GM21367 (cell line): ENCODE measurements at regions not wholly inside any gene's neighbourhood (a gene's known extent, or its start where the extent isn't known, plus 50 kb on each side); places are given as distances from the start of the nearest gene placed in this dataset.
"Not testable (repeated sequence)": the region's sequence is repeated elsewhere in the genome, so short reads cannot be mapped to it uniquely, and the experiment has no call there.

Source experiments
- ATAC-seq: cut with Tn5 transposase; IDR thresholded peaks from one replicate; pipeline ENCODE4 v1.9.1; 2021; ENCODE audit not compliant: unreplicated experiment

DNA sequence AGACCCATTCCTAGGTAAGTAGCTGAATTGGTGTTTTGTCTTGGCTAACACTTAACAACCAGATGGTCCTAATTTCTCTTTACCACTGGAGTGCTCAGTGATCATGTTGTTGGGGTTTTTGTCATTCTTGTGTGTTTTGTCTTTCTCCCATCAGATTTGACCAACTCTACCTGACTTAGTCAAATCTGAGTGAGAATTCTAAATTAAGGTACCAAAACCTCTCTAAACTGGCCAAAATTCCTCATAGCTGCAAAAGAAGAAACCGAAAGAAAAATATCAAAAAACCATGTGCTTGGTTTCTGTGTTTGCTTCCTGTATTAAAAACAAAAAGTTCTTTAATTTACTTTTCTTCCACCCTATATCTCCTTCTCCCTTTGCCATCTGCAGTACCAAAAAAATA, 350.7 kb upstream of the SPHKAP start:
- ATAC-seq: no peak

DNA sequence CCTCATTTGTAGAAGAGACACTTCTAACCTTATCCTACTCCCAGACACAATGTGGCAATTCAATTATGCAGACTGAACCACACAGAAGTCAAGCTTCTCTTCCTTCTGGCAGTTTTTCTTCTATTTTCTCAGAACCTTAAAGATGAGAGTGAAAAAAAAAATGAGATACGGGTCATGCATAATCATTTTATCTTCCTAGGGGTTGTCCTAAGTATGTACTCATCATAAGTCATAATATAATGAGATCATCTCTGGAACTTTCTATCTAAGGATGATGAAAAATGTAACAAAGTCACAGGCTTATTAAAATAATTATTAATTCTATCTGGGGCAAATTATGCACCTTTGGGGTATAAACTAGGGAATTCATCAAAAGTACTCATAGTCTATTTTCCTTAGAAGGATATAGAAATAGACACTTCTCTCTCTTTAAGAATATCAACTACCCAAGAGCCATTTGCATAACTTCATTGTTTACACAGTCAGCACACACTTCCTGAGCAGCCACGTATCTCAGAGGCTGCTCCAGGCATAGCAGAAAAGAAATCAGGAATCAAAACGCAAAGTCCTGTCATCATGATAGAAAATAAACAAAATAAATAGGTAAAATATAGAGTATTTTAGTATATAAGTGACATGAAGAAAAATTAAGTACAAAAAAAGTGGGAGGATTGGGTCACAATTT, 345.9 kb upstream of the SPHKAP start:
- no peak for ATAC-seq

DNA sequence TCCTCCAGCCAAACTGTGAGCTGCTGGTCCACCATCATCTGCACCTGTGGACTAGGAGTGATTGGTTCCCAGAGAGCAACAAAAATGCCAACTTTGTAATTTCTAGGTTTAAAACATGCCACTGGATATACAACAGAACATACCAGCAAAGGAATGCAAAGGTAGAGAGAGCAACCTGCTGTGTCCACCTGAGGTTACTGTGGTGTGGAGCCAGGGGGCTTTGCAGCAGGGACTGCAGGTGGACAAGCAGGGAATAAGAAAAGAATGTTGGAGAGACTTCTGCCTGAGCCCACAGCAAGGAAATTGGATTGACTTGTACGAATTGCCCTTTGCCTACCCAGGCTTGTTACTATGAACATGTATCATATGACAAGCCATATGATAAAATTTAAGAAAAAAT, 345.2 kb upstream of the SPHKAP start:
- no peak for ATAC-seq

DNA sequence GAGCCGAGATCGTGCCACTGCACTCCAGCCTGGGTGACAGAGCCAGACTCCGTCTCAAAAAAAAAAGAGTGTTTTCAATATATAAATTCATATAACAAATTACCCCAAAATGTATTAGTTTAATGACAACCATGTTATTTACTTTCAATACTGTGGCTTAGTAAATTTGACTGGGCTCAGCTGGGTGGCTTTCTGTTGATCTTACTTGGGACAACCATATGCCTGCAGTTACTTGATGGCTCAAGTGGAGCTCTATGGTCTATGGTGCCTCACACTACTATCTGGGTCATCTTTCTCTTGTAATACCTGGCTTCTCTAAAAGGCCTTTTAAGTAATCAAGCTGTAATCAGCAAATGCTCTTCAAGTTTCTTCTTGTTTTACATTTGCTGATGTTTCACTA, 341.5 kb upstream of the SPHKAP start:
- no peak for ATAC-seq

DNA sequence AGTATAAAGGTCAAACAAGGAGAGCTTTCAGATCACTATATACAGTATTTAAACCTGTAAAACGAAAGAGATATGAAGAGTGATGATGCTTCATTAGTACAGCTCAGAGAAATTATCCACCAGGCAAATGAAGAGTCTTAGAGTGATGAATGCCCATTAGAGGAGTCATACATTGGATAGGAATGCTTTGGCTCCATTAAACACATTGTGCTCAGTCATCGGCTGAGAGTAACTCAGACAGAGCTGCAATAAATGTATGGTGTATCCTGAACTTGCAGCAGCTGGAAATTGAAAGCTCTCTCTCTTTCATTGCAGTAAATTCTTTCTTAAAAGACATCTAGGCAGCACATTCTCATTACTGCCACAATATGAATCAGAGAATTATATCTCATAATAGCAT, 340.8 kb upstream of the SPHKAP start:
- no peak for ATAC-seq

DNA sequence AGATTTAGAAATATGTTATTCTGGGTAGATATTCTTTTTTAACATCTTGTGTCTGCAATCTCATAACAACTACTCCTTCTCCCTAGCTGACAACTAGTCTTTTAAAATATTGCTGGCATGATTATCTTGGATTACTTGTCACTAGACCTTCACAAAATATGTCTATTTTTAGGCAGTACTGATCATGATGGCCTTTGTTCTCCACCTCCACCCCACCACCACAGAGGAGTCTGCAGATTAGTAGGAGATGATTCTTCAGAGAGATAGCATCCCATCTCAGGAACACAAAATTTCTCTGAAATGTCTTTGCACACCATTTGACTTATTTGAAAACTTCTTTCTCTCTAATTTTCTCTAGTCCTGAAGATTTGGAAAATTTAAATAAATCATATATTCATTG, 338.1 kb upstream of the SPHKAP start:
- no peak for ATAC-seq

DNA sequence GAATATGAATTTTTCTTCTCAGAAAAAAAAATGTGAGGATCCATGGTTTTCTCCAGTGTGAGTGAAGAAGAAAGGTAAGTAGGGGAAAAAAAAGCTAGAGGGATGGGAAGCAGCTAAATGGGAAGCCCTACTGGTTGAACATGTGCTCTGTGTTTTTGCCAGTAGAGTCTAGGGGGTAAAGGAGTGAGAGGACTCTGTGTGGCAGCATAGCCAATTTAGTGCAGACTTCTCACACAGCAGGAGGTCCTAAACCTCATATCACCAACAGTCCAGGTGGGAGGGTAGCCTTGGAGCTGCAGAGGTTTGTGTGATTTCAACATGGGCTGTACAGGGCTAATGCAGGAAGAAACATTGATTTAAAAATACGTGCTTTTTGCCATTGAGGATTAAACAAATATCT, 334.5 kb upstream of the SPHKAP start:
- ATAC-seq: no peak

DNA sequence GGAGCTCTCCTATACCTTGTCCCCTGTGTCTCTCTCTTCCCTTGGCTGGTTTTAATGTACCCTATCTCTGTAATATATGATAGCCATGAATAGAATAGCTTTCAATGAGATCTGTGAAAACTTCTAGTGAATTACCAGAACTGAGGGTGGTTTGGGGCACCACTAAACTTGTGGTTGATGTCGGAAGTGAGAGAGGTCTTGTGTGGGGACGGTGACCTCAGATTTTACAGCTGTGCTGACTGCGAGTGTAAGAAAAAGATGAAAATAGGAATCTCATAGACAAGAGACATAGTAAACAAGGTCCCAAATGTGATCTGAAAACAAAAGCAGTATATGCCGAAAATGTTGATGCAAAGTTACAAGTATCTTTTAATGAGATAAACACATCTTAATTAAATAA, 332.0 kb upstream of the SPHKAP start:
- ATAC-seq: not testable (repeated sequence)

DNA sequence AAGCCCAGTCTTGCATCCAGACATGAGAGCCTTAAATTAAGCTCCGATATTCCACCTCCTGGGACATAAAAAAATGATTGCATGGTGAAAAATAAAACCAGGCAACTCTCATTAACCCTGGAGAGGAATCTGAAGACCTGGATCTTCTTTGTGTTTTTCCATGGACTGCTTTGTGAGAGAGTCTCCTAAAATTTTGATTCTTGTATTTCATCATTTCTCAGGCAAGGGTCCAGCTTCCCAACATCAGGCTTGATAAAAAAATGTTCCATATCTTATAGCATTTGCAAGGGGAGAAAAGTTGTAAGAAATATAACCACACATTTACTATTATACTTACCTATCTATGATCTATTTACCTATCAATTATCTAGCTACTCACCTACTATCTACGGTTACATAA, 327.5 kb upstream of the SPHKAP start:
- no peak for ATAC-seq

DNA sequence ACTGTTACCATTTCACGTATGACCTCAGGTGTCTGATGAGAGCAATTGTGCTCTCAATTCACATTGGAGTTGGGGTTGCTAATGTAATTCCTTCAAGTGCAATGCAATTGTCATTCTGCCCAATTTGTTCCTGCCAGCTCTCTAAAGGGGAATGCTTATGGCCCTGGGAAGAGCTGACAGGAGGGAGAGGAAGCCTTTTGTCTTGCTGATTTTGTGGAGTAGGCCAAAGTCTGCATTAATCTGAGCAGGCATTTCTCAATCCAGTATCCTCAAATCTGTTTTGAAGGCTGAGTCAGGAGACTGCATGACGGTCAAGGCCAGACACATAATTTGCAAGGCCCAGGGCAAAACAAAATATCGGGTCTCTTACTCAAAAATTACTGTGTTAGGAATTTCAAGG, 326.4 kb upstream of the SPHKAP start:
- ATAC-seq: no peak

DNA sequence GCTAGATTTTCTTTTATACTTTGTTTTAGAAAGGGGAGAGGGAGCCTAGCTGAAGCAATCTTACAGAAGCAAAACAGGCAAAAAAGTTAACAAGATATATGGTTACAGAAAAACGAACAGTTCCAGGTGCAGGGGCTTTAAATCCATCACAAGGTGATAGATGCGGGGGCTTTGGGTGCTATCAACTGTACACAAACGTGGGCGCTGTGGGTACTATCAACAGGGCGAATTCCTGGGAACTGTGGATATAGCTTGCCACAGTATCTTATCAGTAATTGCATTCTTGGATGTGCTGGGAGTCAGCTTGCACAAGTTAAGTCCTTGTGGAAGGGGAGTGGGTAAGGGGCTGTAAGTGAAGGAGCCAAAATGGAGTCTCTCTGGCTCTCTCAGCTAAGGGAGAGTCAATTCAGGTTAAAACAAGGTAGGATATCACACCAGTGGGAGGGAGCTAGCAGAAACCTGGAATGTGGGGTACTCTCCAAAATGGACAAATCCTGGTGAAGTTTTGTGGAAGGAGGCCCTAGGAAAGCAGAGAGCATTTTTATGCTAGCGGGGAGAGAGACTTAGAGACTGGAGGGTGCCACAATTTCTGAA, 325.8 kb upstream of the SPHKAP start:
- no peak for ATAC-seq

DNA sequence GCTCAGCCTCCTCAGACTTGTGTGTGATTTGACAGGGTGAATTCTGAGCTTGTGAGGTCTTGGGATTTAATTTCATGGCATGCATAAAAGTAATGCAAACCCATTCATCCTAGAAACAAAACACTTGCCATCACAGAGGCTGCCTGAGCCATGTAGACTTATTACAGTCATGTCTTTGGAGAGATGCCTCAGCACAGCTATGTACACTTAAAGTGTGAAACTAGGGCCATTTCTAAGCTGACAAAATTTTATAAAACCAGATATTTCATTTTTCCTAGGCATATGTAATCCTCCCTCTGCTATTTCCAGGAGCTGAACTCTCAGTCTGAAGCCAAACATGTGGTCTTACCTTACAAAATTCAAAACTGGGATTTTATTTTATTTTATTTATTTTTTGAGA, 322.2 kb upstream of the SPHKAP start:
- ATAC-seq: no peak

DNA sequence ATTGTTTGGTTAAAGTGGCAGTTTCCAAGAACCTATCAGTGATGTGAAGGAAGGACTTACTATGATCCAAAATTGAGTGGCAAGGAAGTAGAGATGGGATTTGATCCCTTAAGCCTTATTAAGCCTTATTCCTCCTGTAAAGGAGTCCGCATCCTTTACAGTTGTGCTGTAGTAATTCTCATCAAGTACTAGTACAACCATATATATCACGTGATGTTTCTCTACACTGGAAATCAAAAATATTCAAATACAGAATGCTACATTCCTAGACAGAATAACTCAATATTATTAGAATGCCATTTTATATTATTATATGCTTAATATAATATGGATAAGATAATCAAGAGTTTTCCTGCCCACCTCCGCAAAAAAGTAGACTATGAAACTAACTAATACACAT, 312.4 kb upstream of the SPHKAP start:
- no peak for ATAC-seq

DNA sequence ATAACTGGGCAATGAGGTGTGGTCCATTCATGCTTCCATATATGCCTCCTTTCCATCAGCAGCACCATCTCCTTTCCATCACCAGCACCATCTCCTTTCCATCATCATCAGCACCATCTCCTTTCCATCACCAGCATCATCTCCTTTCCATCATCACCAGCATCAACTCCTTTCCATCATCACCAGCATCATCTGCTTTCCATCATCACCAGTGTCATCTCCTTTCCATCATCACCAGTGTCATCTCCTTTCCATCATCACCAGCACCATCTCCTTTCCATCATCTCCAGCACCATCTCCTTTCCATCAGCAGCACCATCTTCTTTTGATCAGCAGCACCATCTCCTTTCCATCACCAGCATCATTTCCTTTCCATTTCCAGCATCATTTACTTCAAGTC, 297.5 kb upstream of the SPHKAP start:
- ATAC-seq: no peak

DNA sequence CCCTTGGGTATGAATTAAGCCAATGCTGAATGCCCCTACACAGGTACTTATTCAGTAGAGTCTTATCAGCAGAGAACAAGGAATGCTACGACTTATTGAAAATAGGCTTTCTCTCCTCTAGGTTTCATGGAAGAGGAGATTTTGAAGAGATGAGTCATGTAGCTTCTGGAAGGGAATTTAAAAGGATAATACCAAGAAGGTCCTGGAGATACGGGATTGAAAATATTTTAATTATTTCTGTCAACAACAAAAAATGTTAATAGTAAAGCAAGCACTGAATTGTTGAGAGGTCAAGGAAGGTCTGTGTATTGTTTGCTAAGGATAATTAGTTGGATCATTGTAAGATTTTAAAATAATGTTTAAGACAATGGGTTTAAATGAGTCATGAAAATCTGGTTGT, 293.0 kb upstream of the SPHKAP start:
- ATAC-seq: no peak

DNA sequence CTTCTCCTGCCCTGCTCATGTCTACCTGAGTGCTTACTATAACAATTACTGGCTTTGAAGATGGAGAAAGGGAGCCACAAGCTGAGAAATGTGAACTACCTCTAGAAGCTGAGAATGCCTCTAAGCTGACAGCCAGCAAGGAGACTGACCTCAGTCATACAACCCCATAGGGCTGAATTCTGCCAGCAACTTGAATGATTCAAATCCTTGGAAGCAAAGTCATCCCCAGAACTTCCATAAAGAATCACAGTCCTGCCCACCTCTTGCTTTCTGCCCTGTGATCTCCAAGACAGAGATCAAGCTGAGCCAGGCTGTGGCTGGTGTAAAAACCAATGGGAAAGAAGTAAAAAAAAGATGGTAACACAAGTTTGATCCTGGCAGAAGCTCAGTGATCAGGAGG, 288.2 kb upstream of the SPHKAP start:
- no peak for ATAC-seq

DNA sequence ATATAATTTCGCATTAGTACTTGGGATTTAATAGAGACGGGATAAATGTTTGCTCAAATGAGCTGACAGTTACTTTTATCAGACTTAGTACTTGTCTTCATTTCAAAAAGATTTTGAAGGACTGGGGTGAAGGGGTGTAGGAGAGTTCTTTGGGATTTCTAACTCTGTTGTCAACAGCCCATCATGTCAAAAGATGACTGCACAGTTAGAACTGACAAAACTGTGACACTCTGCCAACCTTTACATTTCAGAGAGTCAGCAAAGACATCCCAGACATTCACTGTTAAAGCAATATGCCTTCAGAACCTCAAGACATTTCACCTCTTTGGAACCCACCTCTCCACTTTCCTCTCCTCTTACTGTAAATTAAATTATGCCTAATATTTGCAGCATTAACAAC, 285.4 kb upstream of the SPHKAP start:
- no peak for ATAC-seq

DNA sequence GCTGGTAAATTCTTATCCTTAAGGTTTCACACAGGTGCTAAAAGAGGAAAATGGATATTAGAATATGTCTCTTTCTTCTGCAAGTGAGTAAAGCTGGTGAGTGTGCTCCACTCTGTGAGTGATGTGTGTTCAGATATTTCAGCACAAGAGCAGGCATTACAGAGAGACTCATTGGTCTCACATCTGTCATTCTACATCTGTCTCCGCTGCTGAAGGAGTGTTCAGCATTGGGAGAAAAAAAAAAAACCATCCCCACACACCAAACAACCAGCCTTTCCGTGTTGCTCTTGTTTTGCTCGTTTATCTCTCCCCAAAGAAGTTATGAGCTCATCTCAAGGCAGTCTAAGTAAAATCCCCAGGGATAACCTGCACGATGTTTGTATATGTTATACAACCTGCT, 283.9 kb upstream of the SPHKAP start:
- ATAC-seq: no peak

DNA sequence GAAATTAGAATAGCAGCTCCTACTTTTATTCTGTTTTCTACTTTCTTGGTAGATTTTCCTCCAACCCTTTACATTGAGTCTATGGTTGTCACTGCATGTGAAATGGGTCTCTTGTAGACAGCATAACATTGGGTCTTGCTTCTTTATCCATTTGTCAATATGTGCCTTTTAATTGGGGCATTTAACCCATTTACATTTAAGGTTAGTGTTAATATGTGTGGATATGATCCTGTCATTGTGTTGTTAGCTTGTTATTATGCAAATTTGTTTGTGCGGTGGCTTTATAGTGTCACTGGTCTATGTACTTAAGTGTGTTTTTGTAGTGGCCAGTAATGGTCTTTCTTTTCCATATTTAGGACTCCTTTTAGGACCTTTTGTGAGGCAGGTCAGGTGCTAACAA, 276.9 kb upstream of the SPHKAP start:
- no peak for ATAC-seq

DNA sequence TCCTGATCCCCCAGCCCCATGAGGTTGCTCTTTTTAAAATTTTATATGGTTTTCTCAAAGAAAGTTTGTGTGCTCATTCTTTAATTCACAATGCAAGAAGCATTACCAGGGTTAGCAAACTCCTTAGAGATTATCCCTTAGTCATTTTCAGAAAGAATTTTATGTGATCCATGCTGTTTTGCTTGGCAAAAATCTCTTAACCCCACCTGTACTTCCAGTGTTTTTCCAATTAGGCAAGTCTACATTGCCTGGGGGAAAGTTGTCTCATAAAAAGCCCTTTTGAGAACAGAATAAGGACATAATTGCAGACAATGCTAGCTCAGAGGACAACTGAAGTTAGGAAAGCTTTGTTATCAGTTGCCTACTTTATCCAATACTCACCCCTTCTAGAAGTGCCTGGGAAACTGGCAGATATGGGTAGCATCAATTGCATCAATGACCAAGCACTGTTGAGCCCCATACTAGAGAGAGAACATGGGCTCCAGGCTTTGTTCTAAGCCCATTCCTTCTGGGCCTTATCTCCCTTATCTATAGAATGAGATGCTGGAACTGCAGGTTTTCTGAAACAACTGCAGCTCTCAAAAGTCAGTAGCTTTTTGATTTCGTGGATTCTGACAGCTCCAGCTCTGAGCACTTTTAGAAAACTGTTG, 265.9 kb upstream of the SPHKAP start:
- ATAC-seq: no peak

DNA sequence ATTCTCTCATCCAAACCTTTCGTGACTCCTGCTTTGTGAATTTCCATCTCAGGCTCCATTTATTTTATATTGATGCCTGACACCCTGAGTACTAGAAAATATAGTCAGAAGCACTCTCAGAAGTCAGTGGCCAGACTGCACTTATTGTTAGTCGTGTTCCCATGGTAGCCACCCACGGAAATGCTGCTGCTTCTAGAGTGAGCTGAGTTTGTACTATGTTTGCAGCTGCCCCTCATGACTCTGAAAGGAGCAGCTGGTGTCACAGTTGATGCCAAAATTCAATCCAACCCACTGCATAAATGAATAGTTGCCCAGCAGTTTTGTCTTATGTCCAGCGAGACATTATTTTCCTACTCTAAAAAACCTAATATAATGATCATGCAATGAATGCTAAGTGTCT, 265.2 kb upstream of the SPHKAP start:
- ATAC-seq: no peak

DNA sequence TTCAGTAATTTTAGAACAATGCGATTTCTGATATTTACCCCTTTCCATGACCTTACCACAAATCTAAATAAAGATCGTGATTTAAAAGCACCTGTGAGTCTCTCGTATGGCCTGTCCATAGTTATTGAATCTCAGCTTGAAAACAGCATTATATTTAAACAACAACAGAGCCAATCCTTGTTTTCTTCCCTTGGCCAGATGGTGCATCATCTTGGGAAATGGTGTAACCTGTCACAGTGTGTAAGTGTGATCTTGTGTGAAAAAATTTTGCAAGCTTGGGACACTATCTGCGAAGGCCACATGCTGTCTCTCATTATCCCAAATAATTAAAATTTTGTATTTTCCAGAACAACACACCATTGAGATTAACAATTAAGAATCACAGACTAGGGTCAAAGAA, 262.7 kb upstream of the SPHKAP start:
- ATAC-seq: no peak

DNA sequence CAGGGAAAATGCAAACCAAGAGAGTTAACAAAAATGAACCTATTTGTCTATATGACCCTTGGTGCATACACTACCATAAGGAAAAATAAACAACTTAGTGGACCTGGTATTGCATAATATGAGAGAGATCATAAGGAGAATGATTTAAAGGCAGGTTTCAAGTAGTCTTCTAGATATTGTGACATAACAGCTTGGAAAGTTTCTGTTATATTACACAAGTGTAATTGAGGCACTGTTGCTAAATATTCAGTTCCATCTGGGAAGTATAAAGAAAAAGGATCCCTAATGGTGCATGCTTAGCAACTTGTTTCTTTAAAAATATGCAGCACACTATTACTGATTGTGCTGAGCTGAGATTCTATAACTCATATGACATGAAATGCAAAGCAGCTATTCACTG, 252.2 kb upstream of the SPHKAP start:
- ATAC-seq: no peak
